22Rv1 (cell line): ENCODE measurements at regions not wholly inside any gene's neighbourhood (a gene's known extent, or its start where the extent isn't known, plus 50 kb on each side); places are given as distances from the start of the nearest gene placed in this dataset.

Experiments
- CTCF ChIP-seq: fragments of 450-650 bp; IDR thresholded peaks from 2 replicates; pipeline ENCODE4 v1.5.1; 2017; ENCODE audit warnings: mild to moderate bottlenecking
- ZFX ChIP-seq: fragments of 450-650 bp; IDR thresholded peaks from 2 replicates; pipeline ENCODE4 v1.6.1; 2017; ENCODE audit warnings: antibody characterized with exemption, borderline replicate concordance

GRCh38 chrX:138877746-138878145 is 166.2 kb upstream of the FGF13 start:
- TF ChIP-seq CTCF (no peak), ZFX (no peak)
